Dedifferentiated amniotic fluid mesenchymal stem cell (primary cell): ENCODE measurements at regions not wholly inside any gene's neighbourhood (a gene's known extent, or its start where the extent isn't known, plus 50 kb on each side); places are given as distances from the start of the nearest gene placed in this dataset.
A peak's percentile ranks its signal among the peaks of the same experiment; 100 is the strongest.

ENCODE experiments used
- DNase-seq: peaks from one replicate; pipeline ENCODE4 v3.0.0-alpha.2; 2016; ENCODE audit errors: extremely low spot score

- DNase-seq: no peak
Observed at GRCh38 chr3:43180694-43181093, 74.8 kb upstream of the POMGNT2 start.

- DNase-seq: peak; percentile 75
Observed at GRCh38 chr3:43180027-43180426, 74.1 kb upstream of the POMGNT2 start.

- no peak for DNase-seq
Observed at GRCh38 chr3:43178891-43179366, 73.0 kb upstream of the POMGNT2 start.

- no peak for DNase-seq
Observed at GRCh38 chr3:43177085-43177484, 71.2 kb upstream of the POMGNT2 start.

- no peak for DNase-seq
Observed at GRCh38 chr3:43176666-43177065, 70.8 kb upstream of the POMGNT2 start.

- no peak for DNase-seq
Observed at GRCh38 chr3:43175541-43175940, 69.7 kb upstream of the POMGNT2 start.

GRCh38 chr3:43173949-43174348, 68.1 kb upstream of the POMGNT2 start:
- no peak for DNase-seq

- DNase-seq: peak; percentile 72
Observed at GRCh38 chr3:43171748-43172147, 65.9 kb upstream of the POMGNT2 start.

- no peak for DNase-seq
Observed at GRCh38 chr3:43170553-43170952, 64.7 kb upstream of the POMGNT2 start.

GRCh38 chr3:43169987-43170386, 64.1 kb upstream of the POMGNT2 start:
- no peak for DNase-seq

GRCh38 chr3:43166406-43166805, 60.5 kb upstream of the POMGNT2 start:
- no peak for DNase-seq

- no peak for DNase-seq
Observed at GRCh38 chr3:43165786-43166185, 59.9 kb upstream of the POMGNT2 start.

GRCh38 chr3:43163895-43164493, 58.1 kb upstream of the POMGNT2 start:
- DNase-seq: no peak

GRCh38 chr3:43162230-43163084, 56.6 kb upstream of the POMGNT2 start:
- peak; percentile 84 for DNase-seq

- no peak for DNase-seq
Observed at GRCh38 chr3:43161684-43162229, 55.9 kb upstream of the POMGNT2 start.

GRCh38 chr3:43160664-43161063, 54.8 kb upstream of the POMGNT2 start:
- DNase-seq: no peak

- DNase-seq: no peak
Observed at GRCh38 chr3:43159876-43160255, 54.0 kb upstream of the POMGNT2 start.

GRCh38 chr3:43159131-43159875, 53.4 kb upstream of the POMGNT2 start:
- DNase-seq: no peak

- no peak for DNase-seq
Observed at GRCh38 chr3:43156812-43157455, 51.1 kb upstream of the POMGNT2 start.

- peak; percentile 91 for DNase-seq
Observed at GRCh38 chr3:43155464-43156121, 49.7 kb upstream of the POMGNT2 start.
